ENCODE measurements at regions not wholly inside any gene's neighbourhood (a gene's known extent, or its start where the extent isn't known, plus 50 kb on each side); places are given as distances from the start of the nearest gene placed in this dataset.

DNA sequence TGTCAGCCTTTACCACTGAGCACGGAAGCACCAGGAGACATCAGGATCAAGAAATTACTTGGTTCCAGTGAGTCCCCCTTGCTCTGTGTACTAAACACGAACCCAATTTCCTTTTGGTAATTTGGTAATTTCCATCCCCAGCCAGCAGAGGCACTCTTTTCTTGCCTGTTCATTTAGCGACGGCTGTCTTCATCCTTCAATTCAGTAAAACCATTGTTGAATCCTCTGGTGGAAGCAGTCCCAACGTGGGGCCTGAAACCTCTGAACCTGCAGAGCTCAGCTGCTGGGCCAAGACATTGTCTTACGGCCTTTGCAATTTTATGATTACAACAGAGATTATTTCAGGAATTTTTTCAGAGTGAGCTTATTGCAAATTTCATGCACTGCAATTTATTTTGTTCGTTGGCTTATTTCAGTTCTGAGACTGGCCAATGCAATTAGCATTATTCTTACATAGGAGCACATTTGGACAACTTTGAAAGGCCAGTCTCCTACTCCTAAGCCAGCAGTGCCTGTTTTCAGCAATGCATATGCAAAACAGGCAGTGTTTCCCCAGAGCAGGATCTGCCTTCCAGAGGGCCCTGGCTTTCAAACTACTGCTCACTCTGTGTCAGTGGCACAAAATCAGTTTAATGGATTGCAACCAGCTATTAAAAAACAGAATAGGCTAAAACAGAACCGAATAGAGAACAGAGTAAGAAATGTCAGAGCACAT is 372.9 kb upstream of the TMEM132C start:
- DNase-seq (ENCODE audit: low spot score) = no peak

DNA sequence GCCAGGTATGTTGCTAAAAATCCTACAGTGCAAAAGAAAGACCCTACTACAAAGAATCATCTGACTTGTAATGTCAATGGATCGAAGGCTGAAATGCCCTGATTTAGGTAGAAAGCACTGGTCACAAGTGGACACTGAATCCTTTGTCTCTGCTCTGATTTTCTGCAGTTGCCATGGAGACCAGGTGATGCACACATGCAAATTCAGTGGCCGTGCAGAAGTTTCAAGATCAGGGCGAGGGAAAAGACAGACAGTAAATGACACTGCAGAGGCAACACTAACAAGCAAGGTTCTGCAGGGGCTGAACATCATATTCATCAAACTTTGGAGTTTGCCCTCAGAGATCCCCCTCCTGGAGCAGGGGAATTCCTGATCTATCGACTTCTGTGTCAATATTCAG is 370.3 kb upstream of the TMEM132C start:
- no peak for DNase-seq (ENCODE audit: low spot score)

DNA sequence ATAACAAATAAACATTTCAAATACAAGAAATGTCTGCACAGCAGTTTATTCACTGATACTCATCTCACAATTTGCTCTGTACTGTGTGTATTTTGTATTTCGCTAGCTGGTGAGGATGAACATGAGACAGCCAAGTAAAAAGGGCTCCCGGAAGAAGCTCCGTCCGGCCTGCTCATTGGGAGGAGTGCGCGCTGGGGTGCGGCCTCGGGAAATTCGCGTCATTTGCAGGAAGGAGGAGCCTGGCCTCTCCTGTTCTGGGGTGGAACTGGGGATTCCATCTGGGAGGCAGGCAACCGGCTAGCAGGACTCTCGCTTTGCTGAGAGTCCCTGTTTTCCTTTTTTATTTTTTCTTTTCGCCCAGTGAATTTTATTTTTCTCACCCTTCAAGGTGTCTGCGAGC is 368.4 kb upstream of the TMEM132C start:
- no peak for DNase-seq (ENCODE audit: low spot score)

DNA sequence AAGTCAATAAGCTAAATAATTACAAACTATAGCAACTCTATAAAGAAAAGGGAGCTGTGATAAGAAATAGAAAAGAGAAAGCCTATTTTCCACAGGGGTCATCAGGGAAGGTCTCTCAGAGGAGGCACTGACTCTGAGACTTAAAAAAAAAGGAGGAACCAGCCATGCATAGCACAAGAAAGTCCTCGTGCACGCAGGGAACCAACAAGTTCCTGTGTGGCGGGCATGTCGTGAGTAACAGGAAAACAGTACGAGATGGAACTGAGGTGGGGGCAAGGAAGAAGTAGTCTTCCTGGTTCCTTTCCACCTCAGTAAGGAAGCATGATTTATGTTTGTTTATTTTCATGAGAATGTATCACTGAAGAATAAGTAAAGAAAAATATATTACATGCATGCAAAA is 367.0 kb upstream of the TMEM132C start:
- DNase-seq (ENCODE audit: low spot score) = no peak

DNA sequence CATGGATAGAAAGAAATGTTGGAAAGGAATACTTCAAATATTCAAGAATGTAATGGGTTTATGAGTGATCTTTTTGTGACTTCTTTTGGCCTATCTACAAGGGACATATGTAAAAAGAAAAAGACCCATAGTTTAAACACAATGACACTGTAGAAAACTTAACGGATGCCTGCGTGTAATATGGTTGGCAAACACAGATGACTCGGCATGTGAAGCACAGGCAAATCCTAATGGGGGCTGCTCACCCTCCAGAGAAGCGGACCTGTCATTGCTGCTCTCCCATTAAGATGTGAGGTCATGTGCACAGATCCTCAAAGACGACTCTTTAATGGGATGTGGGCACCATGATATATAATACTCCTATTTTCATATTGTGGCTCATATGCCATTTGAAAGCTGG is 366.6 kb upstream of the TMEM132C start:
- no peak for DNase-seq (ENCODE audit: low spot score)

DNA sequence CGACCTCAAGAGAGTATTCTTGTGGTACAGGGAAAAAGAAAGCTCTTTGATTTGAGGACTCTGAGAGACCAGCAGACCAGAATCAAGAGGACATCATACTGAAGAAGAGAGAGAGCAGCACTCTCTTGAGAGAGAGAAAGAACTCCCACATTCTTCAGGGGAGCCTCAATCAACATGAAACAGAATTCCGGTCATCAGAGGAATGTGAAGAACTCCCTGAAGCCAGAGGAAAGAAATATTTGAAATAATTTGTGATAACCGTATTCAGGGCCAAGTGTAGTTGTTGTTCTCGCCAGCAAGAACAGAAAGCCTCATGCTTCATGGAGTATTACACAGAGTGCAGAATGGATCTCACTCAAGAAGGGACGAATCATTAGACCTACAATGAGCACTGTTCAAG is 363.8 kb upstream of the TMEM132C start:
- DNase-seq (ENCODE audit: low spot score) = peak; percentile 55

DNA sequence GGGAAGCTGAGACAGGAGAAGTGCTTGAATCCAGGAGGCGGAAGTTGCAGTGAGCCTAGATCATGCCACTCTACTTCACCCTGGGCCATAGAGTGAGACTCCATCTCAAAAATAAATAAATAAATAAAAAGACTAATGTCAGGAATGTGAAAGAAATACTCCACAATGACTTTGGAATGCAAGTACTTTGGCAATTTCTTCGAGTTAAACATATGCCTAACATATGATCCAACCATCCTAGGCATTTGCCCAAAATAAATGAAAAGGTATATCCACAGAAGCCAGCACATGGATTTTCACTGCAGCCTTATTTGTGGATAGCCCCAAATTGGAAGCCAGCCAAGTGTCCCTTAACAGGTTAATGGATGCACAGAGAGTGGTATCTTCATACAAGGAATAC is 357.9 kb upstream of the TMEM132C start:
- peak; percentile 12 for DNase-seq (ENCODE audit: low spot score)

DNA sequence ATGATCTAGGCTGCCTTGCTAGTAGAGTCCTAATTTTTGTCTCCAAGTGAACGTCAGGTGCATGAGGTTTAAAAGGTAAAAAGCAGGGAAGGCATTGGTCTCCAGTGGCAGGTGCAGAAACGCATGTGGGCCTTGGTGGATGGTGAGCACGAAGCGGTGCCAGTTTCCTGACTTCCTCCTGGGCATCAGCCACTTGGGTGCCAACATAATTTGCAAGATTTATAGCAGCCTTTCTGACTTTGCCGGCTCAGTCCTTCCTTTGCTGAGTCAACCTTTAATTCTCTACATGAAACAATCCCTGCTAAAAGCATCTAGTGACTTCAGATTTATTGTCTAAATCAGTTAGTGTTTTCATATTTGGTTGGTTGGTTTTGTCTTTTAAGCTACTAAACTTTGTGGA is 355.7 kb upstream of the TMEM132C start:
- DNase-seq (ENCODE audit: low spot score) = no peak

DNA sequence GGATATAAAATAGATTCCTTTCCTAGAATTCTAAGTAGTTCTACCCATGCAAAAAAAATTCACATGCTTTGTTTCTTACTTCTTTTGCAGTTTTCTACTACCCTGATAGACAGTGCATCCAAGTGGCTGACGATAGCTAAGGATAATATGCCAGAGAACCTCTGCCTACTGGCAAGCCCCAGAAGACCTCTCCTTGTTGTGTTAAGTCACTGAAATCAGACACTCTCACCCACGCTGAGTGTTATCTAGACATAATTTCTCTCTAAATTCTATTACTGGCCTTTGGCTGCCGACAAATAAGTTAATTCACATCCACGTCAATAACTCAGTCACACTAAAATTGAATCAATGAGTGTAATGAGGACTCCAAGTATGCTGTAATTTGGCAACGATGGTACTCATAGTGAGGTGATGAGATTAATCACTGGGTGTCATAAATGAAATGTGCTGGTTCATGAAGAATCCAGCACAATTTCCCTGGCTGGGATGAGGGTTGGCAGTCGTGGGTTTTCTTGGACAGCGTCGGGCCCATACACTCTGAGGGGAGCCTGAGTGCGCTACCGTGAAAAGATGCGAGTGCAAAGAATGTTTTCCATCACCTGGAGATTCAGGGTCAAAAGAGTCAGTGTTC is 354.8 kb upstream of the TMEM132C start:
- DNase-seq (ENCODE audit: low spot score) = no peak

DNA sequence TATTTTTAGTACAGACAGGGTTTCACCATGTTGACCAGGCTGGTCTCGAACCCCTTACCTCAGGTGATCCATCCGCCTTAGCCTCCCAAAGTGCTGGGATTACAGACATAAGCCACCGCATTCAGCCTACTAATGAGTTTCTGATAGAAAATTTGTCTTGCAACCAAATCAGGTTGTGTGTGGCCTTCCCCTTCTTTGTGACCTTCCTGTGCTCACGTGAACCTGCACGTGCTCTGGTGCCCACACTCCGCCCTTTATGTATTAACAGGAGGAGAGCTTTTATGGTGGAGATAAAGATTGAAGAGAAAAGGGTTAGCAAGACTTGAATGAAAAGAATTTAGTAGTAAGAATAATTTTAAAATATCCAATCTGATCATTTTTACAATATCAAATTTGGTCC is 343.5 kb upstream of the TMEM132C start:
- DNase-seq (ENCODE audit: low spot score) = no peak

DNA sequence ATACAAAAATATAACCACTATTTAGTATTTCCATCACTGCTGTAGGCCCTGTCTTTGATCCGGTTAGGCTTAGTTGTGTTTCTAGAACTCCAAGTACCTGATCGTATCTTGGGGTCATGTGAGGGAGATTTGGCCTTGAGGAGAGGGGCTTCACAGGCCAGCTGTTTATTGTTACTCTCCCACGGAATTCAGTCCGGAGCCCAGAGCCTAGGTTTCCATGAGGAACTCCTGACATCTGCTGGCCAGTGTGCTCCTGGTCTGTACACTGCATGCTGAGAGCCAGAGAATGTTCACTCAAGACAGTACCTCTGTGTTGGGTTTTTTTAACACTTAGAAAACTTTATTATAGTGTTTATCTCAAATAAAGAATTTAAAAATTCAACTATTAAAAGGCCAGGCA is 341.0 kb upstream of the TMEM132C start:
- peak; percentile 58 for DNase-seq (ENCODE audit: low spot score)

DNA sequence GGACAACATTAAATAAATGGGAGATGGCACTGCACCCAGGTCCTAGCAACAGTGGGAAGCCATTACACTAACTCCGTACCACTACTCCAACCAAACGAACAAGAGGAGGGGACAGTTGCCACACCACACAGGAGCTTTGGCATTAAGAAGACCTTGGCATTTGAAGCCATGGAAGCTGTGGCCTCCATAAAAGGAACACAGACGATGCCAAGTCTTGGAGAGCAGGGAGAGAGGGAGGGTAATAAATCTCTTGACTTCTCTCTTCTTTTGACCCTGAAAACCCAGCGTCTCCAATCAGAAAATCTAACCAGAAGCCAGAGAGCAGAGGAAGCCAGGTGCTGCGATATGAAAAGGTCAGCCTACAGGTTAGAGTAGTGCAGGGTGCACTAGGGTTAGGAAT is 338.8 kb upstream of the TMEM132C start:
- no peak for DNase-seq (ENCODE audit: low spot score)

DNA sequence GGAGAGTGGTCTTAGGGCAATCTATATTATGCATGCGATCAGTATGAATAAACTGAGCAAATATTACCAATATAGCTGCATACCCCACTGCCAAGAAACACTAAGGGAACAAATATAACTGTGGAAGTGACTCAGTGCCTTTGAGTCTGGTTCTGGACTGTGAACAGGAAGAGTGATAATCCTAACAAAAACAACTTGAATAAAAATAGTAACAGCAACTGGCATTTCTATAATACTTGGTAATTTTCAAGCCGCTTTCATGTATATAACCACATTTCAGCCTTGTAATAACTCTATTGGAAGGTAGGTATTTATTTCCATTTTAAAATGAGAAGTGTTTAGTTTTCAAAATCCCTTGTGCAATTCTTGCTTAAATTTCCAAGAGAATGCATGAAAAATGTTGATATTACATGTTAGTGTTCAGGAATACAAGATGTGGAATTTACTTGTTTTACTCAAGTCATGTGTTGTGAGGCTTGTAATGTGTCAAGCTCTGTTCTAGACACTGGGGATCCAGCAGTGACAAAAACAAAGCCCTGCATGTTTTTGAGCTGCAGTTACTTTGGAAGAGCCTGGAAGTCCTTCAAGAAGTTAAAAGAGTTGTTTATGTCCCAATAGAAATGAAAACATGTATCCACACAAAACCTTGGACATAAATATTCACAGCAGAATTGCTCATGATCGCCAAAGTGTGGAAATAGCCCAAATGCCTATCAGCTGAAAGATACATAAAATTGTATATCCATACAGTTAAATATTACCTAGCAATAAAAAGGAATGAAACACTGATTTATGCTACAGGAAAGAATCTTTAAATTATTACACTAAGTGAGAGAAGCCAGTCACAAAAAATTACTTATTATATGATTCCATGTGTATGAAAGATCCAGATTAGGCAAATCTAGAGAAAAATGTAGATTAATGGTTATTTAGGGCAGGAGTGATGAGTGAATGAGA is 338.1 kb upstream of the TMEM132C start:
- DNase-seq (ENCODE audit: low spot score) = peak; percentile 53

DNA sequence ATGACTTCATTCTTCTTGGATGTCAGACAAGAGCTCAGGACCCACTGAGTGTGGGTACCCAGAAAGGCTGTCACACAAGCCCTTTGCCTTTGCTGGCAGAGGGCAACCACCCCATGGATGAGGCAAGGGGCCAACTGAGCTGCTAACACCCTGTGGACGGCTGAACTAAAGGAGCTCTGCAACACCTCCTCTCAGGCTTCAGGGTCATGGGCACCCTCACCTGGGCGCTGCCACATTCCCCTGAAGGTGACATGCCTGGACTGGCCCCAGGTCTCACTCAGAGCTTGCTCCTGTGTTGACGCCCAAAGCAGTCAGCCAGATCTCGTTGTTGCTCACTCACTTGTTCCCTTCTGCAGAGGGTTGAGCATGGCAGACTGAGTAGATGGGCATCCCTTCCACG is 336.8 kb upstream of the TMEM132C start:
- DNase-seq (ENCODE audit: low spot score) = no peak

DNA sequence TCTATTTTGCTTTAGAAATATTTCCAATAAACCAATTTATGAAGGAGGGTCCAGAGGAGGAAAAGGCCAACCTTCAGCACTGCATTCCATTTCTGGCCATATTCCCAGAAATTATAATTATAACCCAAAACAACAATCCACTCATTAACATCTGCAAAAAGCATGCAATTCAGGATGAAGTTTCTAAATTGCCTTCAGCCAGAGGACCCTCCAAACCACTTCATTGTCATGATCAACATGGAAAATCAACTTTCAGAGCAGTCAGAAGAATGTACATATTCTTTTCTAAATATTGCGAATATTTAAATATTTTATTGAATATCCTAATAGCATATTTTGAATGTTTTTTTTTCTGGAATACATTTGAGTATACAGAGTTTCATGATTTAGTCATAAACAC is 332.6 kb upstream of the TMEM132C start:
- no peak for DNase-seq (ENCODE audit: low spot score)

DNA sequence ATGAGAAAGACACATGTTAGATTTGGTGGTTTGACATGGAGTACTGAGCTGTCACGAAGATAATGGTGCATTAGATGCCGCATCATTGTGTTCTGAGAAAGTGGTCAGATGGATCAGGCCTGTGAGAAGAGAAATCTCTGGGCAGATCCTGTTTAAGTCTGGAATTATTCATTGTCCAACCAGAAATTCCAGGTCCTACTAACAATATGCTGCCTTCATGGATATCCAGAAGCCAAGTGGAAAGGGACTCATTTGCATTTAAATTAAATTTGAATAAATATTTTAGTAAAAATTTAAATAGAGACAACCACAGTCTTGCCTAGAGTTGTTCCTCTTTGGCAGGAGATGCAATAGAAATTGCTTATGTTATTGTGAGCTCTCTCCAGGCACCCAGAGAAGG is 330.5 kb upstream of the TMEM132C start:
- no peak for DNase-seq (ENCODE audit: low spot score)

DNA sequence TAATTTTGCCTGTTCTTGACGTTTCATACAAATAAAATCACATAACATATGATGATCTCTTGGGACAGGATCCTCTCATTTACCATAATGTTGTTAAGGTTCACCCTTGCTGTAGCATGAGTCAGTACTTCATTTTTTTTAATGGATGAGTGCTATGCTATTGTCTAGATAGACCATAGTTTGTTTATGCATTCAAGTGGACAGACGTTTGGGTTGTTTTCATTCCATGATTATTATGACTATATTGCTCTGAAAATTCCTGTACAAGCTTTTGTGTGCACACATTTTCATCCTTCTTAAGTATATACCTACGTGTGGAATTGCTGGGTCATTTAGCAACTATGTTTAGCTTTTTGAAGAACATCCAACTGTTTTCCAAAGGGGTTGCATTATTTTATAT is 325.6 kb upstream of the TMEM132C start:
- DNase-seq (ENCODE audit: low spot score) = no peak

DNA sequence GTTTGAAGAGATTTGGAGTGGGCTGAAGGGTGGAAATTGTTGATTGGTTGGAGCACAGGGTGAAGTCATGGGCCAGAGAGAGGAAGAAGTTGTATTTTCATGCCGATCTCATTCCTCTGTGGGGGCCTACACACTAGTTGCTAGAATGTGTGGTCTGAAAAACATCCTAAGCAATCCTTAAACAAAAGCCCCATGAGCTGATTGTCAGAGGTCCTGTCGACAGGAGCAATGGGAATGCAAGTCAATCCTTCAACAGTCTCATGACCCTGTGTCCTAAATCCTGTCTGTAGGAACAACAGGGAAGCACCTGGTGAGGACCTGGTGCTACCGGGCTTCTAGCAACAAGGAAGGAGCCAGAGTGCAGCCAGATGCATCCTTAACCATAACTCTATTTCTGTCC is 324.0 kb upstream of the TMEM132C start:
- DNase-seq (ENCODE audit: low spot score) = no peak

DNA sequence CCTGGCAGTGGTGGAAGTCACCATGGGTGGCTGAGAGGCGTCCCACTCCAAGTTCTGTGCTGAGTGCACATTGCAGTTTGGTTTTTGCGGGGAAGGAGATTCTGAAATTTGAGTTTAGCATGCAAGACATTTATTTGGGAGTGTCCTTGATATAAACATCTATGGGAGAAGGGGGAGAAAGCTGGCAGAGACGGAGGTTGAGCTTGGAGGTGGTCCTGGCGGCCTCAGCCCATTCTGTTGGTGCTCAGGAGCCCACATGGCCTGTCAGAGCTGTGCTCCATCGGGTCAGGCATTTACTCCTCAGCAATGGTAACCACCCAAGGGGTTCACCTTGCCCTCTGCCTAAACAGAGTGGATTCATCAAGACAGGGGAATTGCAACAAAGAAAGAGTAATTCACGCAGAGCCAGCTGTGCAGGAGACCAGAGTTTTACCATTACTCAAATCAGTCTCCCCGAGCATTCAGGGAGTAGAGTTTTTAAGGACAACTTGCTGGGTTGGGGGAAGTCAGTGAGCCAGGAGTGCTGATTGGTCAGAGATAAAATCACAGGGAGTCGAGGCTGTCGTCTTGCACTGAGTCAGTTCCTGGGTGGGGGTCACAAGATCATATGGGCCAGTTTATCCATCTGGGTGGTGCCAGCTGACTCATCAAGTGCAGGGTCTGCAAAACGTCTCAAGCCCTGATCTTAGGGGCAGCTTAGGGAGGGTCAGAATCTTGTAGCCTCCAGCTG is 323.3 kb upstream of the TMEM132C start:
- no peak for DNase-seq (ENCODE audit: low spot score)

DNA sequence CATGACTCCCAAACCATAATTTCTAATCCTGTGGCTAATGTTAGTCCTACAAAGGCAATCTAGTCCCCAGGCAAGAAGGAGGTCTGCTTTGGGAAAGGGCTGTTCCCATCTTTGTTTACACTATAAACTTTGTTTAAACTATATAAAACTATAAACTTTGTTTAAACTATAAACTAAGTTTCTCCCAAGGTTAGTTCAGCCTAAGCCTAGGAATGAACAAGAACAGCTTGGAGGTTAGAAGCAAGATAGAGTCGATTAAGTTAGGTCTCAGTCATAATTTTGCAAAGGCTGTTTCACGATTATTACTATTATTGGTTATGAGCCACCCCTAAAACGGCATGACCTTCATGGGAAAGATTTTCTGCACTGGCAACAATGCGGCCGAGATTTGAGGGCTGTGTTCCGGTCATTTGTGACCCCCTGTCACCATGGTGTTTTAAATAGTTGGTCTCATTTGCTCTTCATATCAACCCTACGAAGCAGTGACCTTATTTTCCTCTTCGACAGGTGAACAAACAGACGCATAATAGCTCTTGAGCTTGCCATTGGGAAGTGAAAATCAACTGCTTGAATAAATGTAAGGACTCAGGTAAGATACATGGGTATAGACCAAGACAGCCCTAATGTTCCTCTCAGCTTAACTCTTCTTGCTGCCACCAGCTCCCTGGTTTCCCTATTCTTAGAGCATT is 322.6 kb upstream of the TMEM132C start:
- DNase-seq (ENCODE audit: low spot score) = no peak

DNA sequence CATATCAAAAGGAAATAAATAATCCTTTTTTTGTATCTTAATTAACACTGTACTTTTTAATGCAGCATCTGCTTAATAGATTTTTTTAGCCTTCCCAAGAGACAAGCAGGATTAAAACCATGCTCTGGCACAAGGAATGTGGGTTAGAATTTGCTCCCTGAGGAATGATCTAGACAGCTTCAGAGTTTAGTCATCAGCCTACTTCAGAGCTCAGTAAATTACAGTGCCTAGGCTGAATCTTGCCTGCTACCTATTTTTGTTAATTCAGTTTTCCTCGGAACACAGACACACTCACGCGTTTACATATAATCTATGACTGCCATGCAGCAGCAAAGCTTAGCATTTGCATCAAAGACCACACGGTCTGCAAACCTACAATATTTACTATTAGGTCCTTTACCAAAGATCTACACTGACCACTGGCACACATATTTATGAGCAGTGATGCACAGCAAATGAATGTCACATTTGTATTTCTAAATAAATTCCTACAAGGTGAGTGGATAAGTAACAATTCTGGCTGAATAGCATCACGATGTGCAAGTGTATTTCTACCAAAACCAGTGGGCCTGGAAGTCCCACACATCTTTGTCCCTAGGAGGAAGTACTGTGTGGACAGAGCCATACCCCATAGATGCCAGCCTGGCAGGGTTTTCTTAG is 309.8 kb upstream of the TMEM132C start:
- DNase-seq (ENCODE audit: low spot score) = peak; percentile 78

All from AG08395 (cell line).